Progenitor cell of endocrine pancreas (in vitro differentiated cells): ENCODE measurements at regions not wholly inside any gene's neighbourhood (a gene's known extent, or its start where the extent isn't known, plus 50 kb on each side); places are given as distances from the start of the nearest gene placed in this dataset.

ENCODE experiments used
- DNase-seq: peaks from one replicate; pipeline ENCODE4 v3.0.0; 2021; ENCODE audit warnings: low spot score; ENCODE audit not compliant: unreplicated experiment
- H3K27ac Mint-ChIP-seq: 2 replicates; pipeline ENCODE4 v1.8.0; 2021; ENCODE audit warnings: mild to moderate bottlenecking, moderate library complexity, mixed read lengths
- H3K27me3 Mint-ChIP-seq: 2 replicates; pipeline ENCODE4 v1.8.0; 2021; ENCODE audit warnings: mixed read lengths
- H3K36me3 Mint-ChIP-seq: 2 replicates; pipeline ENCODE4 v1.8.0; 2022; ENCODE audit warnings: mixed read lengths; ENCODE audit not compliant: insufficient read depth
- H3K4me1 Mint-ChIP-seq: 2 replicates; pipeline ENCODE4 v1.8.0; 2021; ENCODE audit warnings: low read depth, mixed read lengths
- H3K4me3 Mint-ChIP-seq: 2 replicates; pipeline ENCODE4 v1.8.0; 2021; ENCODE audit warnings: low read depth, mild to moderate bottlenecking, moderate library complexity, mixed read lengths
- H3K9me3 Mint-ChIP-seq: 2 replicates; pipeline ENCODE4 v1.8.0; 2021; ENCODE audit warnings: low read depth, mixed read lengths
- CTCF ChIP-seq: fragments of 200-600 bp; sonication (generic); IDR thresholded peaks from one replicate; pipeline ENCODE4 v1.5.0; 2021; ENCODE audit warnings: antibody characterized with exemption, mild to moderate bottlenecking; ENCODE audit not compliant: unreplicated experiment

GRCh38 chr3:24748520-24748919 lies 253.9 kb upstream of the THRB start:
- no peak for TF ChIP-seq CTCF
- no peaks in the 10 kb centered on the region for H3K4me1 Mint-ChIP-seq
- H3K9me3 Mint-ChIP-seq = no peaks in the 10 kb centered on the region
- H3K36me3 Mint-ChIP-seq = no peaks in the 10 kb centered on the region
- no peak overlapping the region for H3K4me3 Mint-ChIP-seq
- H3K27ac Mint-ChIP-seq = no peak overlapping the region
- DNase-seq = no peak
- H3K27me3 Mint-ChIP-seq = peaks cover 11% of the 10 kb centered on the region

GRCh38 chr3:24751020-24751419 lies 256.4 kb upstream of the THRB start:
- Mint-ChIP-seq H3K9me3 (no peaks in the 10 kb centered on the region), H3K36me3 (no peaks in the 10 kb centered on the region), H3K4me1 (no peaks in the 10 kb centered on the region), H3K4me3 (no peak overlapping the region), H3K27me3 (peaks cover 14% of the 10 kb centered on the region), H3K27ac (no peak overlapping the region)
- no peak for TF ChIP-seq CTCF
- no peak for DNase-seq

GRCh38 chr3:24756101-24756888 lies 261.6 kb upstream of the THRB start:
- DNase-seq = no peak
- Mint-ChIP-seq H3K27ac (no peak overlapping the region), H3K4me1 (no peaks in the 10 kb centered on the region), H3K9me3 (no peaks in the 10 kb centered on the region), H3K36me3 (no peaks in the 10 kb centered on the region), H3K4me3 (no peak overlapping the region), H3K27me3 (peaks cover 12% of the 10 kb centered on the region)
- TF ChIP-seq CTCF = no peak

- Mint-ChIP-seq H3K27me3 (no peaks in the 10 kb centered on the region), H3K27ac (no peak overlapping the region), H3K36me3 (no peaks in the 10 kb centered on the region), H3K4me1 (no peaks in the 10 kb centered on the region), H3K9me3 (no peaks in the 10 kb centered on the region), H3K4me3 (no peak overlapping the region)
- no peak for DNase-seq
- TF ChIP-seq CTCF = no peak
These were observed 268.7 kb upstream of the THRB start for GRCh38 chr3:24763393-24763792.

- H3K27ac Mint-ChIP-seq = no peak overlapping the region
- no peaks in the 10 kb centered on the region for H3K4me1 Mint-ChIP-seq
- no peak for DNase-seq
- H3K27me3 Mint-ChIP-seq = no peaks in the 10 kb centered on the region
- no peaks in the 10 kb centered on the region for H3K9me3 Mint-ChIP-seq
- no peak for TF ChIP-seq CTCF
- no peak overlapping the region for H3K4me3 Mint-ChIP-seq
- H3K36me3 Mint-ChIP-seq = no peaks in the 10 kb centered on the region
These were observed 269.7 kb upstream of the THRB start for GRCh38 chr3:24764236-24764915.
